WTC11 (cell line): ENCODE measurements at regions not wholly inside any gene's neighbourhood (a gene's known extent, or its start where the extent isn't known, plus 50 kb on each side); places are given as distances from the start of the nearest gene placed in this dataset.

Experiments used
- ATAC-seq: fragments of 200-7000 bp; cut with Tn5 transposase; 2 replicates; pipeline ENCODE4 v1.10.0; 2021; ENCODE audit warnings: mild to moderate bottlenecking, moderate library complexity
- CTCF ChIA-PET: fragments of 300-600 bp; sonication (Branson Sonifier 250); formaldehyde crosslinking; loops from one replicate; lab custom pipeline; 2021; ENCODE audit warnings: antibody characterized with exemption; lab: Charles Lee
- POLR2A ChIA-PET: fragments of 350-600 bp; sonication (Branson Sonifier 250); formaldehyde crosslinking; loops from one replicate; lab custom pipeline; 2021; ENCODE audit warnings: antibody characterized with exemption; lab: Charles Lee
- DNase-seq: peaks from one replicate; pipeline ENCODE4 v3.0.0; 2021; ENCODE audit warnings: low spot score
- H3K27ac Mint-ChIP-seq: 2 replicates; pipeline ENCODE4 v1.8.0; 2021; ENCODE audit warnings: mixed read lengths
- H3K27me3 Mint-ChIP-seq: 2 replicates; pipeline ENCODE4 v1.8.0; 2021; ENCODE audit warnings: low read depth, mild to moderate bottlenecking, moderate library complexity, mixed read lengths
- H3K36me3 Mint-ChIP-seq: 2 replicates; pipeline ENCODE4 v1.8.0; 2021; ENCODE audit warnings: mixed read lengths
- H3K4me1 Mint-ChIP-seq: 2 replicates; pipeline ENCODE4 v1.8.0; 2022; ENCODE audit warnings: mixed read lengths
- H3K4me3 Mint-ChIP-seq: 2 replicates; pipeline ENCODE4 v1.8.0; 2021; ENCODE audit warnings: mild to moderate bottlenecking, moderate library complexity, mixed read lengths
- H3K9me3 Mint-ChIP-seq: 2 replicates; pipeline ENCODE4 v1.8.0; 2021; ENCODE audit warnings: mixed read lengths
- ATF3 ChIP-seq: sonication (generic); formaldehyde crosslinking; conservative IDR thresholded peaks from 2 replicates; pipeline ENCODE4 v1.8.1; 2022; ENCODE audit warnings: mild to moderate bottlenecking, missing genetic modification reagents
- CREB1 ChIP-seq: sonication (generic); formaldehyde crosslinking; IDR thresholded peaks from 2 replicates; pipeline ENCODE4 v1.8.0; 2023; ENCODE audit warnings: mild to moderate bottlenecking, missing genetic modification reagents
- ERG ChIP-seq: fragments of 250-450 bp; sonication (Bioruptor Pico); IDR thresholded peaks from 2 replicates; pipeline ENCODE4 v1.8.0; 2021; ENCODE audit warnings: mild to moderate bottlenecking
- ESRRA ChIP-seq: sonication (generic); formaldehyde crosslinking; IDR thresholded peaks from 2 replicates; pipeline ENCODE4 v1.8.1; 2022; ENCODE audit warnings: mild to moderate bottlenecking, missing genetic modification reagents, borderline replicate concordance
- FOXP1 ChIP-seq: sonication (generic); formaldehyde crosslinking; IDR thresholded peaks from 2 replicates; pipeline ENCODE4 v1.8.0; 2022; ENCODE audit warnings: missing genetic modification reagents, mild to moderate bottlenecking, moderate library complexity, borderline replicate concordance
- GABPB1 ChIP-seq: sonication (generic); formaldehyde crosslinking; IDR thresholded peaks from 2 replicates; pipeline ENCODE4 v1.8.1; 2023; ENCODE audit warnings: mild to moderate bottlenecking, missing genetic modification reagents
- JAZF1 ChIP-seq: fragments of 250-450 bp; sonication (Bioruptor Pico); IDR thresholded peaks from 2 replicates; pipeline ENCODE4 v1.9.0; 2021; ENCODE audit warnings: moderate library complexity, mild to moderate bottlenecking, inconsistent platforms
- JUN ChIP-seq: sonication (generic); formaldehyde crosslinking; IDR thresholded peaks from 2 replicates; pipeline ENCODE4 v1.8.0; 2023; ENCODE audit warnings: mild to moderate bottlenecking, missing genetic modification reagents
- NFATC4 ChIP-seq: fragments of 250-450 bp; sonication (Bioruptor Pico); IDR thresholded peaks from 2 replicates; pipeline ENCODE4 v1.9.0; 2021; ENCODE audit warnings: mild to moderate bottlenecking
- NFE2L1 ChIP-seq: sonication (generic); formaldehyde crosslinking; IDR thresholded peaks from 2 replicates; pipeline ENCODE4 v1.8.1; 2023; ENCODE audit warnings: missing genetic modification reagents
- NR3C1 ChIP-seq: sonication (generic); formaldehyde crosslinking; conservative IDR thresholded peaks from 2 replicates; pipeline ENCODE4 v1.8.1; 2023; ENCODE audit warnings: low read depth, mild to moderate bottlenecking, missing genetic modification reagents
- PREB ChIP-seq: sonication (generic); formaldehyde crosslinking; IDR thresholded peaks from 2 replicates; pipeline ENCODE4 v1.8.1; 2022; ENCODE audit warnings: mild to moderate bottlenecking, missing genetic modification reagents, moderate library complexity, borderline replicate concordance
- RORB ChIP-seq: fragments of 250-450 bp; sonication (Bioruptor Pico); IDR thresholded peaks from 2 replicates; pipeline ENCODE4 v1.9.0; 2021; ENCODE audit warnings: mild to moderate bottlenecking
- SOX15 ChIP-seq: fragments of 250-450 bp; sonication (Bioruptor Pico); IDR thresholded peaks from 2 replicates; pipeline ENCODE4 v1.9.0; 2021; ENCODE audit warnings: mild to moderate bottlenecking
- TEAD1 ChIP-seq: sonication (generic); formaldehyde crosslinking; IDR thresholded peaks from 2 replicates; pipeline ENCODE4 v1.8.0; 2022; ENCODE audit warnings: mild to moderate bottlenecking, missing genetic modification reagents
- TP53 ChIP-seq: sonication (generic); formaldehyde crosslinking; IDR thresholded peaks from 2 replicates; pipeline ENCODE4 v1.8.1; 2023; ENCODE audit warnings: mild to moderate bottlenecking, missing genetic modification reagents
- USF2 ChIP-seq: sonication (generic); formaldehyde crosslinking; IDR thresholded peaks from 2 replicates; pipeline ENCODE4 v1.8.1; 2023; ENCODE audit warnings: mild to moderate bottlenecking, missing genetic modification reagents, moderate library complexity
- ZBTB43 ChIP-seq: sonication (generic); formaldehyde crosslinking; IDR thresholded peaks from 2 replicates; pipeline ENCODE4 v1.8.1; 2023; ENCODE audit warnings: mild to moderate bottlenecking, missing genetic modification reagents
- ZMAT4 ChIP-seq: fragments of 250-450 bp; sonication (Bioruptor Pico); IDR thresholded peaks from 2 replicates; pipeline ENCODE4 v1.9.0; 2021; ENCODE audit warnings: mild to moderate bottlenecking
- ZNF121 ChIP-seq: sonication (generic); formaldehyde crosslinking; IDR thresholded peaks from 2 replicates; pipeline ENCODE4 v1.8.0; 2023; ENCODE audit warnings: missing genetic modification reagents
- ZNF281 ChIP-seq: sonication (generic); formaldehyde crosslinking; IDR thresholded peaks from 2 replicates; pipeline ENCODE4 v1.8.0; 2023; ENCODE audit warnings: mild to moderate bottlenecking, missing genetic modification reagents
- ZNF425 ChIP-seq: fragments of 250-450 bp; sonication (Bioruptor Pico); conservative IDR thresholded peaks from 2 replicates; pipeline ENCODE4 v1.9.0; 2021; ENCODE audit warnings: mild to moderate bottlenecking

- Mint-ChIP-seq H3K36me3 (peaks cover 1% of the 10 kb centered on the region; the same call in 1 of the 2 replicates), H3K27ac (no peak overlapping the region), H3K4me3 (no peak overlapping the region), H3K9me3 (peaks cover 7% of the 10 kb centered on the region), H3K27me3 (no peaks in the 10 kb centered on the region)
- ChIA-PET CTCF (no interaction called here), POLR2A (no interaction called here)
- TF ChIP-seq TEAD1 (CRISPR knock-in tag): no peak
- no peak for TF ChIP-seq ATF3 (CRISPR knock-in tag)
- no peak for TF ChIP-seq SOX15 (CRISPR knock-in tag)
- TF ChIP-seq ZBTB43 (CRISPR knock-in tag): no peak
- TF ChIP-seq USF2: no peak
- no peak for TF ChIP-seq NR3C1
- TF ChIP-seq TP53 (CRISPR knock-in tag): no peak
- no peak for TF ChIP-seq JUN
- TF ChIP-seq ESRRA: no peak
- no peak for TF ChIP-seq FOXP1 (CRISPR knock-in tag)
- TF ChIP-seq ZNF281 (CRISPR knock-in tag): no peak
- no peak for TF ChIP-seq NFATC4 (CRISPR knock-in tag)
- TF ChIP-seq PREB (CRISPR knock-in tag): no peak
- no peak for TF ChIP-seq ZNF425 (CRISPR knock-in tag)
- no peak for TF ChIP-seq ERG (CRISPR knock-in tag)
- TF ChIP-seq, all 79 proteins: peak for 0
- H3K4me1 Mint-ChIP-seq: peaks cover 6% of the 10 kb centered on the region
- DNase-seq: no peak
- no peak for ATAC-seq
Observed at GRCh38 chr1:72485801-72486200, 203.5 kb upstream of the NEGR1 start.

- Mint-ChIP-seq H3K36me3 (peaks cover 16% of the 10 kb centered on the region), H3K27ac (no peak overlapping the region), H3K4me1 (no peaks in the 10 kb centered on the region), H3K4me3 (no peak overlapping the region), H3K9me3 (peaks cover 26% of the 10 kb centered on the region), H3K27me3 (no peaks in the 10 kb centered on the region)
- ATAC-seq: no peak
- DNase-seq: no peak
- CTCF ChIA-PET: no interaction called here
- POLR2A ChIA-PET: no interaction called here
- no peak for TF ChIP-seq CREB1 (CRISPR knock-in tag)
- TF ChIP-seq ZNF121: no peak
- no peak for TF ChIP-seq ZNF425 (CRISPR knock-in tag)
- TF ChIP-seq NFE2L1 (CRISPR knock-in tag): no peak
- no peak for TF ChIP-seq ZMAT4
- no peak for TF ChIP-seq ZBTB43 (CRISPR knock-in tag)
- TF ChIP-seq RORB (CRISPR knock-in tag): no peak
- no peak for TF ChIP-seq JAZF1 (CRISPR knock-in tag)
- no peak for TF ChIP-seq GABPB1 (CRISPR knock-in tag)
Observed at GRCh38 chr1:72483846-72484357, 201.6 kb upstream of the NEGR1 start.
